MCF 10A (cell line): ENCODE measurements at regions not wholly inside any gene's neighbourhood (a gene's known extent, or its start where the extent isn't known, plus 50 kb on each side); places are given as distances from the start of the nearest gene placed in this dataset.

Experiments used
- BruUV-seq: library from RNA; stranded (reverse); fragments of 400-500 nt; replicated peaks from 2 replicates; lab custom pipeline; 2021; lab: Mats Ljungman, UMichigan
- CTCF ChIA-PET: fragments of 300-600 bp; sonication (Branson Sonifier 250); formaldehyde crosslinking; extraction: SDS; loops from one replicate; lab custom pipeline; 2021; ENCODE audit warnings: antibody characterized with exemption, inconsistent platforms; lab: Yijun Ruan, JAX
- POLR2A ChIA-PET: fragments of 300-600, 350-650 bp; sonication (Branson Sonifier 250); formaldehyde crosslinking; extraction: SDS; loops from one replicate; lab custom pipeline; 2020; ENCODE audit warnings: antibody characterized with exemption, inconsistent platforms; lab: Yijun Ruan, JAX
- DNase-seq: peaks from one replicate; pipeline ENCODE4 v3.0.0-alpha.2; 2018; ENCODE audit not compliant: unreplicated experiment
- H3K27ac Mint-ChIP-seq: one replicate; pipeline ENCODE4 v1.8.0; 2022; ENCODE audit warnings: mild to moderate bottlenecking, low read depth, mixed read lengths; ENCODE audit not compliant: unreplicated experiment
- H3K27me3 Mint-ChIP-seq: one replicate; pipeline ENCODE4 v1.8.0; 2022; ENCODE audit warnings: mixed read lengths; ENCODE audit not compliant: insufficient read depth, unreplicated experiment
- H3K36me3 Mint-ChIP-seq: one replicate; pipeline ENCODE4 v1.8.0; 2022; ENCODE audit warnings: mild to moderate bottlenecking, moderate library complexity, mixed read lengths; ENCODE audit not compliant: insufficient read depth, unreplicated experiment
- H3K4me1 Mint-ChIP-seq: one replicate; pipeline ENCODE4 v1.8.0; 2022; ENCODE audit warnings: mixed read lengths; ENCODE audit not compliant: insufficient read depth, unreplicated experiment
- H3K4me3 Mint-ChIP-seq: one replicate; pipeline ENCODE4 v1.8.0; 2022; ENCODE audit warnings: mild to moderate bottlenecking, moderate library complexity, mixed read lengths; ENCODE audit not compliant: unreplicated experiment
- H3K9me3 Mint-ChIP-seq: one replicate; pipeline ENCODE4 v1.8.0; 2022; ENCODE audit warnings: mixed read lengths; ENCODE audit not compliant: unreplicated experiment
- intact Hi-C: fragments of 100-400 bp; cut with micrococcal nuclease; formaldehyde crosslinking; loops from 2 replicates; pipeline ENCODE4 v1.14.1; 2022
- TF ChIP-seq, protein P1 (sequence below): fragments of 200-600 bp; IDR thresholded peaks from one replicate; pipeline ENCODE4 v1.8.0; 2022; ENCODE audit warnings: antibody characterized with exemption, mild to moderate bottlenecking; ENCODE audit not compliant: unreplicated experiment

DNA sequence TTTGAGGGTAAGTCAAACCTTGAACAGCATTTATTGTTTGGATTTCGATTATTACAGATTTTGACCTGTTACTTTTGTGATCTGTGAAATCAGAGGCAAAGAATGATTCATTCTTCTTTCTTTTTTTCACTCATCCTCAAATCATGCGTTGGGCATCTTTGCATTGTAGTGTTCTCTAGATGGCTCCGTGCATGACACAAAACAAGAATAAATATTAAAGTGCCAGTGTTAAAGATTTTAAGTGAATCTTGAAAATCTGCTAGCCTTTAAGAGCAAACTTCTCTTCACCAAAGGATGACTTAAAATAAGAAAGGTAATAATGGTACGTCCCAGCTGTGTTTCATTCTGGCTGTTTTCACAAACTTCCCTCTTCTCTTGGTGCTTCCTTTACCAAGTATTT, 361.9 kb upstream of the SMARCA2 start:
- ChIA-PET POLR2A (interaction anchor here (1.7 kb wide), 1 partner anchor 22 kb away, joined by 5 read pairs; no protein-coding TSS in a partner anchor), CTCF (interaction anchor here (0.6 kb wide), 1 partner anchor 74 kb away, joined by 3 read pairs; no protein-coding TSS in a partner anchor)
- H3K27ac Mint-ChIP-seq = no peak overlapping the region
- peaks cover 7% of the 10 kb centered on the region for H3K9me3 Mint-ChIP-seq
- no peak for DNase-seq
- TF ChIP-seq, protein P1, sequence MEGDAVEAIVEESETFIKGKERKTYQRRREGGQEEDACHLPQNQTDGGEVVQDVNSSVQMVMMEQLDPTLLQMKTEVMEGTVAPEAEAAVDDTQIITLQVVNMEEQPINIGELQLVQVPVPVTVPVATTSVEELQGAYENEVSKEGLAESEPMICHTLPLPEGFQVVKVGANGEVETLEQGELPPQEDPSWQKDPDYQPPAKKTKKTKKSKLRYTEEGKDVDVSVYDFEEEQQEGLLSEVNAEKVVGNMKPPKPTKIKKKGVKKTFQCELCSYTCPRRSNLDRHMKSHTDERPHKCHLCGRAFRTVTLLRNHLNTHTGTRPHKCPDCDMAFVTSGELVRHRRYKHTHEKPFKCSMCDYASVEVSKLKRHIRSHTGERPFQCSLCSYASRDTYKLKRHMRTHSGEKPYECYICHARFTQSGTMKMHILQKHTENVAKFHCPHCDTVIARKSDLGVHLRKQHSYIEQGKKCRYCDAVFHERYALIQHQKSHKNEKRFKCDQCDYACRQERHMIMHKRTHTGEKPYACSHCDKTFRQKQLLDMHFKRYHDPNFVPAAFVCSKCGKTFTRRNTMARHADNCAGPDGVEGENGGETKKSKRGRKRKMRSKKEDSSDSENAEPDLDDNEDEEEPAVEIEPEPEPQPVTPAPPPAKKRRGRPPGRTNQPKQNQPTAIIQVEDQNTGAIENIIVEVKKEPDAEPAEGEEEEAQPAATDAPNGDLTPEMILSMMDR = no peak
- peaks cover 71% of the 10 kb centered on the region for H3K27me3 Mint-ChIP-seq
- no peak overlapping the region for H3K4me3 Mint-ChIP-seq
- intact Hi-C loops = no loop called here
- no TSS peak for BruUV-seq
- H3K36me3 Mint-ChIP-seq = no peaks in the 10 kb centered on the region
- peaks cover 3% of the 10 kb centered on the region for H3K4me1 Mint-ChIP-seq

DNA sequence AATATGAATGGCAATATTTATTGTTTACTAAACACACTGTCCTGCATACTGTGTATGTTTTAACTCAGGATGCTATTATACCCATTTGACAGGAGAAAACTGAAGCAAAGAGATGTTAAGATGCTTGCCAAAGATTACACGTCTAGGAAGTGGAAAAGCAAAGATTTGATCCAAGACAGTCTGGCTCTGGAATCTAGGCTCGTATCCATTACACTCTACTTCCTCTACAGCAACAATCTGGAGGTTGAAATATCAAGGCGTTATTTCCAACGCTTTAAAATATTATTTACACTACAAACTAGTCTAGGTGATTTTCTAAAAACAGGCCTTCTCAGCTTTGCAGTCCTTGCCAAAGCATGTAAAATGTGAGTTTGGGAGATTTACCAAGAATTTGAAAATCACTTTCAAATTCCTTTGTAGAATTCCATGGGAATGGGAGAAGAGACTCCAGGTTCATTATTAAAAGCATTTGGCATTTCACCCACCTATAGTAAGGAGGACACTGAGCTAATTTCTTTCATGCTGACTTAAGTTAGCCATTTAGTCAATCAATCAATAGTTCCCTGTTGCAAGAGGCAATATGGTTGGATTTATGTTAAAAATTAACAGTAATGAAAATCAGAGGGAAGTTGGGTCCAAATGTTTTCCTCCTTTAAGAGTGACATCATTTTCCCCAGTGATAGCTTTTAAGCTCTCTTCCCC, 356.3 kb upstream of the SMARCA2 start:
- CTCF ChIA-PET = interaction anchor here (0.8 kb wide), 1 partner anchor 12 kb away, joined by 3 read pairs; no protein-coding TSS in a partner anchor
- peaks cover 47% of the 10 kb centered on the region for H3K27me3 Mint-ChIP-seq
- H3K4me1 Mint-ChIP-seq = no peaks in the 10 kb centered on the region
- no TSS peak for BruUV-seq
- peaks cover 7% of the 10 kb centered on the region for H3K9me3 Mint-ChIP-seq
- intact Hi-C loops = no loop called here
- no peaks in the 10 kb centered on the region for H3K36me3 Mint-ChIP-seq
- H3K27ac Mint-ChIP-seq = no peak overlapping the region
- DNase-seq = no peak
- TF ChIP-seq, protein P1 = no peak
- H3K4me3 Mint-ChIP-seq = no peak overlapping the region
- POLR2A ChIA-PET = no interaction called here

DNA sequence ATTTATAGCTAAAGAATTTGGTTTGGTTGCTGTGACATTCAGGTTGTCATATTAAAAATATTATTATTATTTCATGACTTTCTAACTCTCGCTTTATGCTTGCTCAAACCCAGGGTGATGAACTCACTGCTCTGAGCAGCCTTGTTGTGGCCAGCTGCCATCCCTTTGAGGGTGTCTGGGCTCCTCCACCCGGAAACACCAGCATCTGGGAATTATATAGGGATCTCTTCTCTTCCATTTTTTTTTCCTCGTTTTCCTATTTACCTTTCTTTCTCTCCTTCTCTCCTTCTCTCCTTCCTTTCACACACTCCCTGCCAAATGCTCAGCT, 355.8 kb upstream of the SMARCA2 start:
- peaks cover 7% of the 10 kb centered on the region for H3K9me3 Mint-ChIP-seq
- POLR2A ChIA-PET = no interaction called here
- no TSS peak for BruUV-seq

DNA sequence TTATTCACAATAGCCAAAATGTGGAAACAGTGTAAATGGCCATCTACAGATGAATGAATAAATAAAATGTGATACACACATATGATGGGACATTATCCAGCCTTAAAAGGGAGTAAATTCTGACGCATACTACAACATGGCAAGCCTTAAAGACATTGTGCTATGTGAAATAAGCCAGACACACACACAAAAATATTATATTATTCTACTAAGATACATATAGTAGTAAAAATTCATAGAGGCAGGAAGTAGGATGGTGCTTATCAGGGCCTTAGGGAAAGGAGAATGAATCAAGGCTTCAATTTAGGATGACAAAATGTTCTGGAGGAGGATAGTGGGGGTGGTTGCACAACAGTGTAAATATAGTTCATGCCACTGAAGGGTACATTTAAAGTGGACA, 346.7 kb upstream of the SMARCA2 start:
- POLR2A ChIA-PET = no interaction called here
- no peaks in the 10 kb centered on the region for H3K9me3 Mint-ChIP-seq

More for the DNA sequence above, 355.8 kb upstream of the SMARCA2 start:
- TF ChIP-seq, protein P1 = no peak
- H3K27me3 Mint-ChIP-seq = peaks cover 42% of the 10 kb centered on the region
- H3K27ac Mint-ChIP-seq = no peak overlapping the region
- intact Hi-C loops = no loop called here
- no peak overlapping the region for H3K4me3 Mint-ChIP-seq
- CTCF ChIA-PET = interaction anchor here (0.6 kb wide), 1 partner anchor 57 kb away, joined by 9 read pairs; no protein-coding TSS in a partner anchor
- DNase-seq = no peak
- H3K36me3 Mint-ChIP-seq = no peaks in the 10 kb centered on the region
- H3K4me1 Mint-ChIP-seq = no peaks in the 10 kb centered on the region

More for the DNA sequence above, 346.7 kb upstream of the SMARCA2 start:
- Mint-ChIP-seq H3K27ac (no peak overlapping the region), H3K4me1 (no peaks in the 10 kb centered on the region), H3K27me3 (no peaks in the 10 kb centered on the region), H3K36me3 (no peaks in the 10 kb centered on the region), H3K4me3 (no peak overlapping the region)
- CTCF ChIA-PET = no interaction called here
- intact Hi-C loops = no loop called here
- DNase-seq = no peak
- TF ChIP-seq, protein P1 = no peak
- no TSS peak for BruUV-seq
